Uterus (tissue), 2 donors: ENCODE measurements at regions not wholly inside any gene's neighbourhood (a gene's known extent, or its start where the extent isn't known, plus 50 kb on each side); places are given as distances from the start of the nearest gene placed in this dataset.

Experiments
- CTCF ChIP-seq, 4 experiments: fragments of 200-600 bp in 2 of 4; fragments of 450-650 bp in 2 of 4; sonication (generic) in 2 of 4; IDR thresholded peaks; one replicate each; pipeline ENCODE4 v1.5.1; 2016 to 2019; ENCODE audit warnings: antibody characterized with exemption in 4 of 4, mild to moderate bottlenecking in 2 of 4, moderate library complexity in 1 of 4
- POLR2A ChIP-seq, 2 donors: fragments of 450-650 bp; IDR thresholded peaks; one replicate each; pipeline ENCODE4 v1.6.1; 2016; ENCODE audit warnings: antibody characterized with exemption in 2 of 2, mild to moderate bottlenecking in 1 of 2, moderate library complexity in 1 of 2

GRCh38 chr12:13437541-13437940 lies 241.0 kb downstream of the EMP1 start:
- TF ChIP-seq POLR2A (IDR thresholded peaks at IDR 0.05) (no peak), CTCF (IDR thresholded peaks at IDR 0.05) (no peak)
